GM12875 (cell line): ENCODE measurements at regions not wholly inside any gene's neighbourhood (a gene's known extent, or its start where the extent isn't known, plus 50 kb on each side); places are given as distances from the start of the nearest gene placed in this dataset.

Source experiments
- H3K4me3 ChIP-seq: one replicate; pipeline ENCODE4 v1.5.1; 2011; ENCODE audit warnings: low read depth, low read length, control low read depth
- TF ChIP-seq, protein P1 (sequence below): IDR thresholded peaks from 2 replicates; pipeline ENCODE4 v1.5.1; 2011; ENCODE audit warnings: low read depth, mild to moderate bottlenecking, control low read depth, inconsistent platforms, low read length, moderate library complexity, borderline replicate concordance; ENCODE audit not compliant: insufficient read depth

DNA sequence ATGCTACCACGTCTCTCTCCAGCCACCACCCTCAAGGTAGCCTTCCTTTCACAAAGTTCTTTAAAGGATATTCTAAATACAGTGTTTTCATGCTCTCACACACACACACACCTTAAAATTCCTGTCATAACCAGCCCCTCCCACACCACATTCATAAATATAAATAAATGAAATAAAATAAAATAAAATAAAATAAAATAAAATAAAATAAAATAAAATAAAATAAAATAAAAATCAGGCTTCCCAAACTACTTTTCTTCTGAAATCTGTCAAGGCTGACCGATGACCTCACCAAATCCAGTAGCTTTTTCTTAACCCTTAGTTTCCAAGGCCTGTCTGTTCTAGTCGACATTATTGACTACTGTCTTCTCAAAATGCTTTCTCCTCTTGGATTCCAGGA lies 378.4 kb downstream of the SEC23A start:
- TF ChIP-seq, protein P1, sequence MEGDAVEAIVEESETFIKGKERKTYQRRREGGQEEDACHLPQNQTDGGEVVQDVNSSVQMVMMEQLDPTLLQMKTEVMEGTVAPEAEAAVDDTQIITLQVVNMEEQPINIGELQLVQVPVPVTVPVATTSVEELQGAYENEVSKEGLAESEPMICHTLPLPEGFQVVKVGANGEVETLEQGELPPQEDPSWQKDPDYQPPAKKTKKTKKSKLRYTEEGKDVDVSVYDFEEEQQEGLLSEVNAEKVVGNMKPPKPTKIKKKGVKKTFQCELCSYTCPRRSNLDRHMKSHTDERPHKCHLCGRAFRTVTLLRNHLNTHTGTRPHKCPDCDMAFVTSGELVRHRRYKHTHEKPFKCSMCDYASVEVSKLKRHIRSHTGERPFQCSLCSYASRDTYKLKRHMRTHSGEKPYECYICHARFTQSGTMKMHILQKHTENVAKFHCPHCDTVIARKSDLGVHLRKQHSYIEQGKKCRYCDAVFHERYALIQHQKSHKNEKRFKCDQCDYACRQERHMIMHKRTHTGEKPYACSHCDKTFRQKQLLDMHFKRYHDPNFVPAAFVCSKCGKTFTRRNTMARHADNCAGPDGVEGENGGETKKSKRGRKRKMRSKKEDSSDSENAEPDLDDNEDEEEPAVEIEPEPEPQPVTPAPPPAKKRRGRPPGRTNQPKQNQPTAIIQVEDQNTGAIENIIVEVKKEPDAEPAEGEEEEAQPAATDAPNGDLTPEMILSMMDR = no peak

DNA sequence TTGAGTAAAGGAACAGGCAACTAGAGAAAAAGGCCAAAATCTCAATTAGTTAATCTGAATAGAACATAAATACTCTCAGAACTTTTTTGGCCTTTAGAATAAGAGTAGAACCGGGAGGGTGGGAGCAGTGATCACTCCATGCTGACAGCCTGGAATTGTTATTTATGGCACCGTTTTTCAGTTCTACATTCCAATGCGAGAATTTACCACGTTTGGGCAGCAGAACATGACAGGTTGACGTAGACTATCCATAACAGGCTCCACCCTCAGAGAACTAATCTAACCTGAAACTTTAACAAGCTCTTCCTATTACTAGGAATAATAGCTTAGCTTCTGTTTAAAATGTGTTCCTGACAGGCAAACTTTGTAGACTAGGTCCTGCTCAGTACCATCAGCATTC lies 379.1 kb downstream of the SEC23A start:
- TF ChIP-seq, protein P1 = no peak
- no peak overlapping the region for H3K4me3 ChIP-seq

More for the DNA sequence above, 378.4 kb downstream of the SEC23A start:
- no peak overlapping the region for H3K4me3 ChIP-seq

DNA sequence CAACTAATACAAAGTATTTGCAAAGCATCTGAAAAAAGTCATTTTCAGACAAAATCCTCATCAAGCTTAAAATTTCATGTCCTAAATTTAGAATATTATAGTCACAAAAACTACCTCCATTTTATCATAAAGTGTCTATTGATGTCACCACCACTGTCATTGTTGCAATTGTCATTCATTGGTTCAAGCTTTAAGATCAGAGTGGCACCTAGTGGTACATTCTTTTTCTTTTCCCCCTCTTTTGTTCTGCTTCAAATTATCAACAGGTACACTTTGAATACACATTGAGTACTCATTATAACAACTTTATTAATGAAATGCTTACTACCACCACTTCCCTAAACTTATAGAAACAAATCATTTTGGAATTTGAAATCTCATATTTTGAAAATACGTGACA lies 379.8 kb downstream of the SEC23A start:
- TF ChIP-seq, protein P1 = no peak
- H3K4me3 ChIP-seq = no peak overlapping the region

DNA sequence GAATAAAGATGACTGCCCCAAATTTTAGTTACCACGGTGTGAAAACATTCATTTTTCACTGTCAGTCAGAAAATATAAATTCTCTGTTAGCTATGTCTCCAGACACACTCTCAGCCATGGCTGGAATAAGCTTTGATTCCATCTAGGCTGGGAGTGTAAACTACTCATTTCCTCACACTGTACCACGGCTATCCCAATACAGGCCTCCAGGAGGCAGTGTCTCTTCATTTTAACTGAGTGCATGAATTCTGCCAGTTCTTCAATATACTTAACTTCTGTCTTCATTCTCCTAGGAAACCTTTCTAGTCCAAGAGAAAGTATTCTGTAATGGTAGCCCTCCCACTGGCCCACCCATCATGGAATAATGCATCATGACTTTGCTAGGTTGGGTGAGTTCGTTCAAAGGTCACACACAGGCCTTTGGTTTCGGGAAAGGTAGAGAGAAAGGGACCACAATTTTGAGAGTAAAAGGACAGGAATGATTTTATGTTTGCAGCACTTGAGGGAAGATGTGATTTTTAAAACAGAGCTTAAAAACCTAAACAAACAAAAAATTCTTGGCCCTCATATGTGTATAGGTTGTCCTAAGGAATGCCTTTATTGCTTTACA lies 381.1 kb downstream of the SEC23A start:
- TF ChIP-seq, protein P1 = peak; percentile 77

DNA sequence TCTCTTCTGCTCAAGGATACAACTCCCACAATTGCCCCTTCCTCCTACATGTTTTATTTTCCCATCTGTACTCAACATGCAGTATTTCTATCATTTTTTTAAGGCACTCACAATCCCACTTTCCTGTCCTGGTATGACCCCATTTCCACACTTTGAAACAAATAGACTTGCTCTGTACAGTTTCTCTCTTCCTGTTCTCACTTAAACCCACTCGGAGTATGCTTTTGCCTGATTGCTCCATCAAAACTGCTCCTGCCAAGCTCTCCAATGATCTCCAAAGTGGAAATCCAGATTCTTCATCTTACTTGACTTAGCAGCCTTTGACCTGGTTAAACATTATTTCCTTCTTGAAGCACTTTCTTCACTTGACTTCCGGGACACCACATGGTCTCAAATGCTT lies 384.5 kb downstream of the SEC23A start:
- TF ChIP-seq, protein P1 = no peak
- no peak overlapping the region for H3K4me3 ChIP-seq

More for the DNA sequence above, 381.1 kb downstream of the SEC23A start:
- no peak overlapping the region for H3K4me3 ChIP-seq

DNA sequence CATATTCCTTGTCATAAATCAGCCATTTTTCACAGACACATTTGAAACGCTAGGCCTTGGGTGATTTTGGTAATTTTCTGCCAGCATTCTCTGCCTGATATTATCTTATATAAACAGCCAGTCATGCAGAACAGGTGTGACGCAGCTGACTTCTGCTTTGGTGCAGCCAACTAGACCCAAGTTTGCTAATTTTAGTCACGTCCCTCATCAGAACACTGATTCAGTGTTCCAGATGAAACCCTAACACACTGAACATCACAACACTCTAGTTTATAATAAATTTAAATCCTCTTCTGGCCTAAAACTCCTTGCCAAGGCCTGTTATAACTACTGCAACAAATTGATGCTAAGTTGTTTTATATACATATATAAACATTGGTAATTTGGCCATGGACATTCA lies 386.1 kb downstream of the SEC23A start:
- H3K4me3 ChIP-seq = no peak overlapping the region
- TF ChIP-seq, protein P1 = no peak

DNA sequence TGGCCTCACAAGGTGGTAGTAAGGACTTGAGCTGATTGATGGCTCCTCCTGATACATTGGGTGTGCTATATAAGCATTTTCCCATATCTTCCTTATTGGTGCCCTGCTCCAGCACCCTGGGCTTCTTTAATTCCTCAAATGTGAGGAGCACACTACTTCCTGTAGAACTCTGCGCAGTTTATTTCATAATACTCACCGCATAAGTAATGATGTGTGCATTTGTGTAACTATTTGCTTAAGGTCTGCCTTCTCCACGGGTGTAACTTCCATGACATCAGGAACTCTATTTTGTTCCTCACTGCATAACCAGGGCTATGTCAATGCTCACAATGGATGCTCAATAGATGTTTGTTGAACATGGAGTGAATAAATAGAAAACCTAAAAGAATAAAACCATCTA lies 392.2 kb downstream of the SEC23A start:
- TF ChIP-seq, protein P1 = no peak
- H3K4me3 ChIP-seq = no peak overlapping the region
